K562 (cell line): ENCODE measurements at regions not wholly inside any gene's neighbourhood (a gene's known extent, or its start where the extent isn't known, plus 50 kb on each side); places are given as distances from the start of the nearest gene placed in this dataset.
A peak's percentile ranks its signal among the peaks of the same experiment; 100 is the strongest.

Source experiments
- GMEB1 ChIP-seq: fragments of 250-450 bp; sonication (Bioruptor Pico); IDR thresholded peaks from 2 replicates; pipeline ENCODE4 v1.4.0; 2020; ENCODE audit warnings: mild to moderate bottlenecking
- MCM2 ChIP-seq: fragments of 450-650 bp; IDR thresholded peaks from 2 replicates; pipeline ENCODE4 v1.6.1; 2017; ENCODE audit warnings: low read depth, mild to moderate bottlenecking
- NFYB ChIP-seq: IDR thresholded peaks from 2 replicates; pipeline ENCODE4 v1.6.1; 2011; ENCODE audit warnings: mild to moderate bottlenecking, moderate library complexity; ENCODE audit not compliant: insufficient read length; ENCODE audit errors: extremely low read depth
- NR1H2 ChIP-seq: sonication (generic); formaldehyde crosslinking; IDR thresholded peaks from 2 replicates; pipeline ENCODE4 v1.4.0; 2020; ENCODE audit warnings: mild to moderate bottlenecking, missing genetic modification reagents
- NR2C1 ChIP-seq, 2 experiments: fragments of 450-650 bp; IDR thresholded peaks; 2 replicates each; pipeline ENCODE4 v1.6.1; 2017; ENCODE audit warnings: mild to moderate bottlenecking in 2 of 2, antibody characterized with exemption in 1 of 2, inconsistent platforms in 1 of 2, missing compliant biosample characterization in 1 of 2, missing genetic modification characterization in 1 of 2
- PML ChIP-seq: IDR thresholded peaks from 2 replicates; pipeline ENCODE4 v1.6.1; 2012; ENCODE audit warnings: low read length, inconsistent platforms
- POLR2AphosphoS5 ChIP-seq: IDR thresholded peaks from 2 replicates; pipeline ENCODE4 v1.6.1; 2011; ENCODE audit warnings: mild to moderate bottlenecking, low read depth, low read length, moderate library complexity; ENCODE audit not compliant: control insufficient read depth, insufficient read depth
- RBFOX2 ChIP-seq: fragments of 200-400 bp; formaldehyde crosslinking; IDR thresholded peaks from 2 replicates; pipeline ENCODE4 v1.6.1; 2017; ENCODE audit warnings: low read depth, mild to moderate bottlenecking, low read length, moderate library complexity
- TSC22D4 ChIP-seq: fragments of 450-650 bp; IDR thresholded peaks from 2 replicates; pipeline ENCODE4 v1.6.1; 2016; ENCODE audit warnings: missing genetic modification characterization, missing biosample characterization, control low read depth
- USF1 ChIP-seq: sonication (generic); formaldehyde crosslinking; IDR thresholded peaks from 2 replicates; pipeline ENCODE4 v1.9.0; 2022; ENCODE audit warnings: mild to moderate bottlenecking, missing genetic modification reagents
- ZNF583 ChIP-seq: fragments of 250-450 bp; sonication (Bioruptor Pico); IDR thresholded peaks from 2 replicates; pipeline ENCODE4 v1.4.0; 2020
- TF ChIP-seq, protein P1 (sequence below): sonication (generic); formaldehyde crosslinking; IDR thresholded peaks from 2 replicates; pipeline ENCODE4 v1.8.0; 2022; ENCODE audit warnings: mild to moderate bottlenecking, low read depth, missing genetic modification reagents
- TF ChIP-seq, protein P2 (sequence below): fragments of 200-600 bp; sonication (generic); IDR thresholded peaks from one replicate; pipeline ENCODE4 v1.6.1; 2012; ENCODE audit warnings: mild to moderate bottlenecking, low read depth, low read length, inconsistent platforms

DNA sequence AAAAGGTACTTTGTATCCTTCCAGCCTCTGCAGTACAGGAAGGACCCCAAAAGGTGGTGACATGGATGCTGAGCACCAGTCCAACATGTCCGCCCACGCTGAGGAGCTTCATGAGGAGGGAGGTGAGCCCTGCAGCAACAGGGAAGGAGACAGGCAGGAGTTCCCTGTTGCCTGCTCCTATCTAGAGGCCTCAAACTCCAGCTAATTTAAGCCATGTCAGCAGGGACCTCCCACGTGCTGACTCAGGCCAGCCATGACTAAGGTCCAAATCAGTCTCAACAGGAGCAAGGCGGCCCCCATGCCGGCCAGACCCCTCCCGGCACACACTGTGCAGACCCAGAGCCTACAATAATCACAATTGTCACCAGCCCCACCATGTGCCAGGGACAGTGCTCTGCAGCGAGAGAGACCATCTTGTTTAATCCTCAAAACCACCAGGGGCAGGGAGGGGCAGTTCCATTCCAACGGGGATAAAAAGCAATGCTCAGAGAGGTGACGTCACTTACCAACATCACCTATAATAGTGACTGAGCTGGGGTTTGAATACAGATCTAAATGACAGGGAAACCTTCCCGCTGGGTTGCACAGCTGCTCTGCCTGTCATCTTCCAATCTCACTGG, 54.5 kb upstream of the GATA2 start (continued):
- TF ChIP-seq GMEB1 (CRISPR knock-in tag) (no peak), POLR2AphosphoS5 (peak; percentile 44; the same call in 1 of the 2 replicates), NR2C1 (IDR thresholded peaks at IDR 0.05) (no peak), NR2C1 (tag; IDR thresholded peaks at IDR 0.05) (peak; percentile 44; the same call in 1 of the 2 replicates), NFYB (no peak), MCM2 (no peak), RBFOX2 (peak; percentile 69), ZNF583 (CRISPR knock-in tag) (peak; percentile 76), NR1H2 (CRISPR knock-in tag) (no peak), PML (no peak), USF1 (CRISPR knock-in tag) (peak; percentile 77), TSC22D4 (tag) (no peak)
- TF ChIP-seq, protein P1, sequence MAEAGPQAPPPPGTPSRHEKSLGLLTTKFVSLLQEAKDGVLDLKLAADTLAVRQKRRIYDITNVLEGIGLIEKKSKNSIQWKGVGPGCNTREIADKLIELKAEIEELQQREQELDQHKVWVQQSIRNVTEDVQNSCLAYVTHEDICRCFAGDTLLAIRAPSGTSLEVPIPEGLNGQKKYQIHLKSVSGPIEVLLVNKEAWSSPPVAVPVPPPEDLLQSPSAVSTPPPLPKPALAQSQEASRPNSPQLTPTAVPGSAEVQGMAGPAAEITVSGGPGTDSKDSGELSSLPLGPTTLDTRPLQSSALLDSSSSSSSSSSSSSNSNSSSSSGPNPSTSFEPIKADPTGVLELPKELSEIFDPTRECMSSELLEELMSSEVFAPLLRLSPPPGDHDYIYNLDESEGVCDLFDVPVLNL (CRISPR knock-in tag) = no peak
- TF ChIP-seq, protein P2, sequence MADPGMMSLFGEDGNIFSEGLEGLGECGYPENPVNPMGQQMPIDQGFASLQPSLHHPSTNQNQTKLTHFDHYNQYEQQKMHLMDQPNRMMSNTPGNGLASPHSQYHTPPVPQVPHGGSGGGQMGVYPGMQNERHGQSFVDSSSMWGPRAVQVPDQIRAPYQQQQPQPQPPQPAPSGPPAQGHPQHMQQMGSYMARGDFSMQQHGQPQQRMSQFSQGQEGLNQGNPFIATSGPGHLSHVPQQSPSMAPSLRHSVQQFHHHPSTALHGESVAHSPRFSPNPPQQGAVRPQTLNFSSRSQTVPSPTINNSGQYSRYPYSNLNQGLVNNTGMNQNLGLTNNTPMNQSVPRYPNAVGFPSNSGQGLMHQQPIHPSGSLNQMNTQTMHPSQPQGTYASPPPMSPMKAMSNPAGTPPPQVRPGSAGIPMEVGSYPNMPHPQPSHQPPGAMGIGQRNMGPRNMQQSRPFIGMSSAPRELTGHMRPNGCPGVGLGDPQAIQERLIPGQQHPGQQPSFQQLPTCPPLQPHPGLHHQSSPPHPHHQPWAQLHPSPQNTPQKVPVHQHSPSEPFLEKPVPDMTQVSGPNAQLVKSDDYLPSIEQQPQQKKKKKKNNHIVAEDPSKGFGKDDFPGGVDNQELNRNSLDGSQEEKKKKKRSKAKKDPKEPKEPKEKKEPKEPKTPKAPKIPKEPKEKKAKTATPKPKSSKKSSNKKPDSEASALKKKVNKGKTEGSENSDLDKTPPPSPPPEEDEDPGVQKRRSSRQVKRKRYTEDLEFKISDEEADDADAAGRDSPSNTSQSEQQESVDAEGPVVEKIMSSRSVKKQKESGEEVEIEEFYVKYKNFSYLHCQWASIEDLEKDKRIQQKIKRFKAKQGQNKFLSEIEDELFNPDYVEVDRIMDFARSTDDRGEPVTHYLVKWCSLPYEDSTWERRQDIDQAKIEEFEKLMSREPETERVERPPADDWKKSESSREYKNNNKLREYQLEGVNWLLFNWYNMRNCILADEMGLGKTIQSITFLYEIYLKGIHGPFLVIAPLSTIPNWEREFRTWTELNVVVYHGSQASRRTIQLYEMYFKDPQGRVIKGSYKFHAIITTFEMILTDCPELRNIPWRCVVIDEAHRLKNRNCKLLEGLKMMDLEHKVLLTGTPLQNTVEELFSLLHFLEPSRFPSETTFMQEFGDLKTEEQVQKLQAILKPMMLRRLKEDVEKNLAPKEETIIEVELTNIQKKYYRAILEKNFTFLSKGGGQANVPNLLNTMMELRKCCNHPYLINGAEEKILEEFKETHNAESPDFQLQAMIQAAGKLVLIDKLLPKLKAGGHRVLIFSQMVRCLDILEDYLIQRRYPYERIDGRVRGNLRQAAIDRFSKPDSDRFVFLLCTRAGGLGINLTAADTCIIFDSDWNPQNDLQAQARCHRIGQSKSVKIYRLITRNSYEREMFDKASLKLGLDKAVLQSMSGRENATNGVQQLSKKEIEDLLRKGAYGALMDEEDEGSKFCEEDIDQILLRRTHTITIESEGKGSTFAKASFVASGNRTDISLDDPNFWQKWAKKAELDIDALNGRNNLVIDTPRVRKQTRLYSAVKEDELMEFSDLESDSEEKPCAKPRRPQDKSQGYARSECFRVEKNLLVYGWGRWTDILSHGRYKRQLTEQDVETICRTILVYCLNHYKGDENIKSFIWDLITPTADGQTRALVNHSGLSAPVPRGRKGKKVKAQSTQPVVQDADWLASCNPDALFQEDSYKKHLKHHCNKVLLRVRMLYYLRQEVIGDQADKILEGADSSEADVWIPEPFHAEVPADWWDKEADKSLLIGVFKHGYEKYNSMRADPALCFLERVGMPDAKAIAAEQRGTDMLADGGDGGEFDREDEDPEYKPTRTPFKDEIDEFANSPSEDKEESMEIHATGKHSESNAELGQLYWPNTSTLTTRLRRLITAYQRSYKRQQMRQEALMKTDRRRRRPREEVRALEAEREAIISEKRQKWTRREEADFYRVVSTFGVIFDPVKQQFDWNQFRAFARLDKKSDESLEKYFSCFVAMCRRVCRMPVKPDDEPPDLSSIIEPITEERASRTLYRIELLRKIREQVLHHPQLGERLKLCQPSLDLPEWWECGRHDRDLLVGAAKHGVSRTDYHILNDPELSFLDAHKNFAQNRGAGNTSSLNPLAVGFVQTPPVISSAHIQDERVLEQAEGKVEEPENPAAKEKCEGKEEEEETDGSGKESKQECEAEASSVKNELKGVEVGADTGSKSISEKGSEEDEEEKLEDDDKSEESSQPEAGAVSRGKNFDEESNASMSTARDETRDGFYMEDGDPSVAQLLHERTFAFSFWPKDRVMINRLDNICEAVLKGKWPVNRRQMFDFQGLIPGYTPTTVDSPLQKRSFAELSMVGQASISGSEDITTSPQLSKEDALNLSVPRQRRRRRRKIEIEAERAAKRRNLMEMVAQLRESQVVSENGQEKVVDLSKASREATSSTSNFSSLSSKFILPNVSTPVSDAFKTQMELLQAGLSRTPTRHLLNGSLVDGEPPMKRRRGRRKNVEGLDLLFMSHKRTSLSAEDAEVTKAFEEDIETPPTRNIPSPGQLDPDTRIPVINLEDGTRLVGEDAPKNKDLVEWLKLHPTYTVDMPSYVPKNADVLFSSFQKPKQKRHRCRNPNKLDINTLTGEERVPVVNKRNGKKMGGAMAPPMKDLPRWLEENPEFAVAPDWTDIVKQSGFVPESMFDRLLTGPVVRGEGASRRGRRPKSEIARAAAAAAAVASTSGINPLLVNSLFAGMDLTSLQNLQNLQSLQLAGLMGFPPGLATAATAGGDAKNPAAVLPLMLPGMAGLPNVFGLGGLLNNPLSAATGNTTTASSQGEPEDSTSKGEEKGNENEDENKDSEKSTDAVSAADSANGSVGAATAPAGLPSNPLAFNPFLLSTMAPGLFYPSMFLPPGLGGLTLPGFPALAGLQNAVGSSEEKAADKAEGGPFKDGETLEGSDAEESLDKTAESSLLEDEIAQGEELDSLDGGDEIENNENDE = no peak
